Stomach (tissue), 8 donors: ENCODE measurements at regions not wholly inside any gene's neighbourhood (a gene's known extent, or its start where the extent isn't known, plus 50 kb on each side); places are given as distances from the start of the nearest gene placed in this dataset.

Experiments used
- DNase-seq, 2 donors: peaks; one replicate each; pipeline versions ENCODE4 v3.0.0 to v3.0.0-alpha.2; 2013 to 2019
- H3K27ac ChIP-seq, 5 donors: fragments of 200-600 bp in 4 of 5; sonication (generic) in 4 of 5; one replicate each; pipeline ENCODE4 v1.5.1; 2013 to 2019; ENCODE audit warnings: mild to moderate bottlenecking in 1 of 5, moderate library complexity in 1 of 5
- H3K27me3 ChIP-seq, 3 donors: fragments of 200-600 bp; sonication (generic); one replicate each; pipeline ENCODE4 v1.5.1; 2017 to 2019; ENCODE audit warnings: mixed run types in 1 of 3
- H3K36me3 ChIP-seq, 4 donors: fragments of 200-600 bp; sonication (generic); 1 replicate in 3 of 4; 2 replicates in 1 of 4; pipeline ENCODE4 v1.5.1; 2016 to 2019
- H3K4me1 ChIP-seq, 4 donors: fragments of 200-600 bp; sonication (generic); one replicate each; pipeline ENCODE4 v1.5.1; 2016 to 2019
- H3K4me3 ChIP-seq, 4 donors: fragments of 200-600 bp; sonication (generic) in 3 of 4; one replicate each; pipeline ENCODE4 v1.5.1; 2016 to 2019; ENCODE audit warnings: mild to moderate bottlenecking in 1 of 4
- H3K9me3 ChIP-seq, 4 donors: fragments of 200-600 bp; sonication (generic); one replicate each; pipeline ENCODE4 v1.5.1; 2016 to 2019
- CTCF ChIP-seq, 7 experiments: fragments of 450-650 bp in 4 of 7; fragments of 200-600 bp in 3 of 7; sonication (generic) in 3 of 7; IDR thresholded peaks; one replicate each; pipeline ENCODE4 v1.5.1; 2016 to 2019; ENCODE audit warnings: antibody characterized with exemption in 7 of 7, control low read depth in 2 of 7, mild to moderate bottlenecking in 1 of 7
- EP300 ChIP-seq: sonication (generic); formaldehyde crosslinking; IDR thresholded peaks from one replicate; pipeline ENCODE4 v1.6.1; 2017; ENCODE audit warnings: antibody characterized with exemption
- POLR2A ChIP-seq, 4 donors: fragments of 450-650 bp; IDR thresholded peaks; one replicate each; pipeline ENCODE4 v1.6.1; 2016; ENCODE audit warnings: antibody characterized with exemption in 4 of 4, control low read depth in 2 of 4, mild to moderate bottlenecking in 1 of 4, moderate library complexity in 1 of 4
- POLR2AphosphoS5 ChIP-seq, 3 donors: sonication (generic); formaldehyde crosslinking; IDR thresholded peaks; one replicate each; pipeline ENCODE4 v1.6.1; 2016; ENCODE audit warnings: antibody characterized with exemption in 3 of 3
- WGBS, 5 donors: extraction: QIAGEN DNeasy Blood & Tissue Kit in 3 of 5; methylation state at CpG; one replicate each; pipeline versions ENCODE4 v1.1.5 to v1.1.7; 2013 to 2018; 5-methylcytosine and 5-hydroxymethylcytosine counted together
- intact Hi-C: fragments of 100-400 bp; cut with DNase I; formaldehyde crosslinking; loops from one replicate; pipeline ENCODE4 v1.15.1; 2023; ENCODE audit warnings: low total_unique reads
- donor health status: healthy with polysubstance abuse.
- donor health status: Bipolar disorder and iron deficiency.
- donor health status: healthy.

GRCh38 chr21:30964283-30964682 is 74.0 kb downstream of the KRTAP19-8 start:
- intact Hi-C loops = no loop called here
- no peaks in the 10 kb centered on the region for H3K4me1 ChIP-seq
- WGBS, 5 donors = 77 to 88% (median 85%) methylated on average over 2 of the region's 2 CpGs
- no peaks in the 10 kb centered on the region for H3K36me3 ChIP-seq
- TF ChIP-seq CTCF (IDR thresholded peaks at IDR 0.05) = no peak
- TF ChIP-seq POLR2AphosphoS5 (IDR thresholded peaks at IDR 0.05) = no peak
- TF ChIP-seq POLR2A (IDR thresholded peaks at IDR 0.05) = no peak
- no peak for TF ChIP-seq EP300
- no peaks in the 10 kb centered on the region for H3K27me3 ChIP-seq
- H3K9me3 ChIP-seq = no peaks in the 10 kb centered on the region
- H3K27ac ChIP-seq = no peak overlapping the region
- H3K4me3 ChIP-seq = no peak overlapping the region
- DNase-seq = no peak

- TF ChIP-seq POLR2A (IDR thresholded peaks at IDR 0.05) (no peak), EP300 (no peak), POLR2AphosphoS5 (IDR thresholded peaks at IDR 0.05) (no peak), CTCF (IDR thresholded peaks at IDR 0.05) (no peak)
- no peak for DNase-seq
- Histone ChIP-seq H3K9me3 (no peaks in the 10 kb centered on the region), H3K27me3 (no peaks in the 10 kb centered on the region), H3K36me3 (no peaks in the 10 kb centered on the region), H3K4me3 (no peak overlapping the region), H3K27ac (no peak overlapping the region), H3K4me1 (no peaks in the 10 kb centered on the region)
- intact Hi-C loops = no loop called here
- WGBS, 5 donors = 58 to 72% (median 59%) methylated on average over 3 of the region's 3 CpGs
Measured at GRCh38 chr21:30963502-30963901, 74.8 kb downstream of the KRTAP19-8 start.

- no peak for TF ChIP-seq EP300
- TF ChIP-seq POLR2AphosphoS5 (IDR thresholded peaks at IDR 0.05) = no peak
- no peak for TF ChIP-seq CTCF (IDR thresholded peaks at IDR 0.05)
- no peak for TF ChIP-seq POLR2A (IDR thresholded peaks at IDR 0.05)
- no peak for DNase-seq
Measured at GRCh38 chr21:30962013-30962412, 76.3 kb downstream of the KRTAP19-8 start.

GRCh38 chr21:30958741-30959140 is 77.4 kb upstream of the KRTAP11-1 start:
- TF ChIP-seq POLR2A (IDR thresholded peaks at IDR 0.05) (no peak), CTCF (IDR thresholded peaks at IDR 0.05) (no peak), POLR2AphosphoS5 (IDR thresholded peaks at IDR 0.05) (no peak), EP300 (no peak)
- WGBS, 5 donors = 61 to 90% (median 85%) methylated on average over 7 of the region's 7 CpGs
- peaks cover 0 to 5% (median 0%) of the 10 kb centered on the region in 4 donors for H3K9me3 ChIP-seq
- H3K27me3 ChIP-seq = no peaks in the 10 kb centered on the region
- intact Hi-C loops = no loop called here
- peak in 1 of 2 donors; percentile 62 for DNase-seq
- no peak overlapping the region for H3K27ac ChIP-seq
- H3K36me3 ChIP-seq = no peaks in the 10 kb centered on the region
- H3K4me1 ChIP-seq = no peaks in the 10 kb centered on the region
- H3K4me3 ChIP-seq = no peak overlapping the region

More at GRCh38 chr21:30962013-30962412, 76.3 kb downstream of the KRTAP19-8 start:
- Histone ChIP-seq H3K36me3 (no peaks in the 10 kb centered on the region), H3K9me3 (no peaks in the 10 kb centered on the region), H3K27me3 (no peaks in the 10 kb centered on the region), H3K4me1 (no peaks in the 10 kb centered on the region), H3K4me3 (no peak overlapping the region), H3K27ac (no peak overlapping the region)
- intact Hi-C loops = no loop called here
- 60 to 69% (median 65%) methylated on average over 5 of the region's 5 CpGs for WGBS, 5 donors
